ENCODE measurements at regions not wholly inside any gene's neighbourhood (a gene's known extent, or its start where the extent isn't known, plus 50 kb on each side); places are given as distances from the start of the nearest gene placed in this dataset.
"Not testable (repeated sequence)": the region's sequence is repeated elsewhere in the genome, so short reads cannot be mapped to it uniquely, and the experiment has no call there.

GRCh38 chrX:92081250-92081649 lies 302.1 kb downstream of the PCDH11X start:
- not testable (repeated sequence) for H3K4me3 ChIP-seq (ENCODE audit: low read length); DNase-seq (ENCODE audit: low read depth)

- not testable (repeated sequence) for H3K4me3 ChIP-seq (ENCODE audit: low read length); DNase-seq (ENCODE audit: low read depth)
Observed at GRCh38 chrX:92090756-92091155, 311.6 kb downstream of the PCDH11X start.

- not testable (repeated sequence) for H3K4me3 ChIP-seq (ENCODE audit: low read length)
Observed at GRCh38 chrX:92098136-92098535, 319.0 kb downstream of the PCDH11X start.

GRCh38 chrX:92100095-92100494 lies 320.9 kb downstream of the PCDH11X start:
- not testable (repeated sequence) for DNase-seq (ENCODE audit: low read depth); H3K4me3 ChIP-seq (ENCODE audit: low read length)

More at GRCh38 chrX:92098136-92098535, 319.0 kb downstream of the PCDH11X start:
- DNase-seq (ENCODE audit: low read depth), result not testable (repeated sequence)

GRCh38 chrX:92105693-92106092 lies 326.5 kb downstream of the PCDH11X start:
- not testable (repeated sequence) for DNase-seq (ENCODE audit: low read depth); H3K4me3 ChIP-seq (ENCODE audit: low read length)

GRCh38 chrX:92106671-92107070 lies 327.5 kb downstream of the PCDH11X start:
- DNase-seq (ENCODE audit: low read depth); H3K4me3 ChIP-seq (ENCODE audit: low read length): not testable (repeated sequence)

- H3K4me3 ChIP-seq (ENCODE audit: low read length); DNase-seq (ENCODE audit: low read depth): not testable (repeated sequence)
Observed at GRCh38 chrX:92110410-92110911, 331.3 kb downstream of the PCDH11X start.

GRCh38 chrX:92117701-92118100 lies 338.5 kb downstream of the PCDH11X start:
- not testable (repeated sequence) for DNase-seq (ENCODE audit: low read depth); H3K4me3 ChIP-seq (ENCODE audit: low read length)

GRCh38 chrX:92163035-92163434 lies 383.9 kb downstream of the PCDH11X start:
- not testable (repeated sequence) for H3K4me3 ChIP-seq (ENCODE audit: low read length); DNase-seq (ENCODE audit: low read depth)

- no peak for TF ChIP-seq CTCF (conservative IDR thresholded peaks at IDR 0.05; ENCODE audit: low read depth, low read length)
- DNase-seq (ENCODE audit: low read depth), result no peak
- no peak overlapping the region for H3K4me3 ChIP-seq (ENCODE audit: low read length)
Observed at GRCh38 chrX:92209936-92210335, 430.8 kb downstream of the PCDH11X start.

- TF ChIP-seq CTCF (conservative IDR thresholded peaks at IDR 0.05; ENCODE audit: low read depth, low read length), result no peak
- H3K4me3 ChIP-seq (ENCODE audit: low read length), result no peak overlapping the region
- no peak for DNase-seq (ENCODE audit: low read depth)
Observed at GRCh38 chrX:92213786-92214185, 434.6 kb downstream of the PCDH11X start.

- not testable (repeated sequence) for DNase-seq (ENCODE audit: low read depth); H3K4me3 ChIP-seq (ENCODE audit: low read length)
Observed at GRCh38 chrX:92215011-92215410, 435.8 kb downstream of the PCDH11X start.

- no peak for TF ChIP-seq CTCF (conservative IDR thresholded peaks at IDR 0.05; ENCODE audit: low read depth, low read length)
- H3K4me3 ChIP-seq (ENCODE audit: low read length), result no peak overlapping the region
- no peak for DNase-seq (ENCODE audit: low read depth)
Observed at GRCh38 chrX:92224406-92224805, 445.2 kb downstream of the PCDH11X start.
